ENCODE measurements at regions not wholly inside any gene's neighbourhood (a gene's known extent, or its start where the extent isn't known, plus 50 kb on each side); places are given as distances from the start of the nearest gene placed in this dataset.
"Not testable (repeated sequence)": the region's sequence is repeated elsewhere in the genome, so short reads cannot be mapped to it uniquely, and the experiment has no call there.

DNA sequence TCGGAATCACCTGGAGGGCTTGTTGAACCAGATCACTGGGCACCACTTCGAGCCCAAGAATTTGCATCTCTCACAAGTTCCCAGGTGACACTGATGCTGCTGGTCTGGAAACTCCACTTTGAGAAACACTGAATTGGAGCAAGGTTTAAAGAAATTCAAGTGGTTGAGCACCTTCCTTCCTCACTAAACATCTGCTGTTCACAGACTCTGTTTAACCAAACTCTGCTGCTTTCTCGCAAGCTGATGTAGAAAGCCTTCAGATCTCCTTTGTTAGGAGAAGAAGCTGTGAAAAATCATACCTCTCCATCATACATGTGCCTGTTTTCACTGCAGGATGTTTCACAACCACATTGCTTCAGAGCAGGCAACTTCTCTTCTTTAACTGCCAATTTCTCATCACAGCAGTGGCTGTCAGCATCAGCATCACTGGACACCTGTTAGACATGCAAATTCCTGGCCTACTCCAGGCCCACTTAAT lies 87.5 kb upstream of the TOP1 start:
- DNase-seq = no peak

- DNase-seq = no peak
These were observed 86.6 kb upstream of the TOP1 start for GRCh38 chr20:40942006-40942405.

DNA sequence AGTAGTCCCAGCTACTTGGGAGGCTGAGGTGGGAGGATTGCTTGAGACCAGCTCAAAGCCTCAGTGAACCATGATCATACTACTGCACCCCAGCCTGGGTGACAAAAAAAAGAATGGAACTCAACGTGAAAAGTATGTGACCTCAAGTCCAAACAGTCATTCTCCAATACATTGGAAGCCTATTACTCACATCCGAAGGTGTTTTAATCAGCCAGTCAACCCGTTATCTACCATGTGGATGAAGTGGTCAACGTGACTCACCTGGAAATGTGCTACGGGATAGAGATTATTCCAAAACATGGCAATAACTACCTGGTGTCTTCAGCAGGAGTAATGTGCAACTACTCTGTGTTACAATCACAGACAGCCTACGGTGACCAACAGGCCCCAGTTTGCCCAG lies 85.8 kb upstream of the TOP1 start:
- DNase-seq = no peak

GRCh38 chr20:40943591-40943990 lies 85.0 kb upstream of the TOP1 start:
- DNase-seq = no peak

DNA sequence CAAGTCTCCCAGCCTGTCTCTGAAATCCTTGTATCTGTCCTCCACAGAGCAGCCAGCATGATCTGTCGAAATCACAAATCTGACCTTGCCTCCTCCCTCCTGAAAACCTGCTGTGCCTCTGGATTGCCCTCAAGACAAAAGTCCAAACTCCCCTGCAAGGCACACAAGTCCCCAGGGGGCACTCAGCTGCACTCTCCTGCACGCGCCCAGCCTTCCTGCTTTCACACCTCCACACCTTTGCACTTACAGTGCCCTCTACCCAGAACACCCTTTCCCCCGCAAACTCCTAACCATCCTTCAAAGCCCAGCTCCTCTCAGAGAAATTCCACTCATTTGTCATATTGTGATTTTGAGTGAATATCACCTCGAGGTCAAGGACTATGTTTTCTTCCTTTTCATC lies 83.4 kb upstream of the TOP1 start:
- no peak for DNase-seq

DNA sequence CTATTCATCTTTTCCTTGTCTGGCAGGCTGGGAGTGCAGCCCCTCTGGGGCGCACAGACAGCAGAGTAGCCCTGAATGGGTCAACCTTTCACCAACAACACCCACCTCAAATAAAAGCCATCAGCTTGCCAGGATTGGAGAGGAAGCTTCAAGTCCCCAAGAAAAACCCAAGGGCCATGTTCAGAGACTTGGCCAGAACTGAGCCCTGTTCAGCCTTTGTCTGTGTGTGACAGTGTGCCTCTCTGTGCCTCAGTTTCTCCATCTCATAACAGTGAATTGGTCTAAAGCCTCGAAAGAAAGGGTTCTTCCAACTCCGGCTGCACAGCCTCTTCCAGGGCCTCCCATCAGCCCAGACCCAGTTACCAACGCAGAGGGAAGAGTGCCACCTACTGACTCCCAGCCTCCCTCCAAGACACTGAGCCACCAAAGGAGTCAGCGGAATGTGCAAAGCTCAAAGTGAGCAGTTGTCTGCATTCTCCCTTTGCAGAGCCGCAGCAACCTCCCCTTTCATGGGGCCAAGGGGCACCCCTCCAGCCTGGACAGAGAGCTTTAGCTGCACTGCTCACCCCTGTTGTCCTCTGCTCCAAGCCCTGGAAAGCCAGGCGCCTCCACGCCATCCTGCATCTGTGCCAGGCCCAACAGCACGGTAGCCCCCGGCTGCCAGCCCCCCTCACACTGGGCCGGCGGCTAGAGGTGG lies 82.7 kb upstream of the TOP1 start:
- no peak for DNase-seq

DNA sequence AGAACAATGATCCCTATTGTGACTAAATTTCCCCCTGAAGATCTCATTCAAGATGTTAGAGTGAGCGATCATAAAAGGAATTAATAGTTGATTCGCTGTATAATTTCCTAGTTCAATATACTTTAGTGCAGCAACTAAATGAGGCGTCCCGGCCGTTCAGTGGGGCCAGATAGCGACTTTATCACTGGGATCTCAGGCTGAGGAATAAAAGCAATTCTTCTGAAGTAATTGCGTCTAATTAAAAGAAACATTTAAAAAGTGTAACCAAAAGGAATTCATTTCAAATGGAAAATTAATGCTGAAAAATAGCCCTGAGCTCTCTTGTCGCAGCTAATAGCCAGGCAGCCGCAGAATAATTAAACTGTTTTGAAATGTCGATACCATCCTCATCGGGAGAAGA lies 82.2 kb upstream of the TOP1 start:
- no peak for DNase-seq

DNA sequence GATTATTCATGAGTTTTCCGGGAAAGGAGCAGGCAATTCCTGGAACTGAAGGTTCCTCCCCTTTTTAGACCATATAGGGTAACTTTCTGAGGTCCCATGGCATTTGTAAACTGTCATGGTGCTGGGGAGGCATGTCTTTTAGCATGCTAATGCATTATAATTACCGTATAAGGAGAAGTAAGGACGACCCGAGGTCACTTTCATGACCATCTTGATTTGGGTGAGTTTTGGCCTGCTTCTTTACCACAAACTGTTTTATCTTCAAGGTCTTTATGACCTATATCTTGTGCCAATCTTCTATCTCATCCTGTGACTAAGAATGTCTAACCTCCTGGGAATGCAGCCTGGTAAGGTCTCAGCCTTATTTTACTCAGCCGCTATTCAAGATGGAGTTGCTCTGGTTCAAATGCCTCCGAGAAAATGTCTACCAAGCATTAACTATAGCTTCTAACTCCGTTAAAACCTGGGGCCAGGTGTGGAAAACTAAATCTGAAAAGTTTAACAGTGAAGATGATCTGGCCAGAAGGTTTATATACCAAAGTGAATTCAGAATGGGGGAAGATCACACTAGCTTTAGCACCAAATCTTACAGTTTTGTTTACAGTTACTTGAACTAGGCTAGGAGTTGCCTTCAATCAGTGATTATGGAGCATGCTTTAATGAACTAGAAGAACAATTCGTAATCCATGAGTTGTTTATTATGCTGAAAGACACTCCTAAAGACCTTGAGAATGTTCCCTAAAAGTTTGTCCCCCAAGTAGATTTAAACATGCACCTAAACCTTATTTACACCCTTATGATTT lies 80.0 kb upstream of the TOP1 start:
- DNase-seq = no peak

- no peak for DNase-seq
These were observed 79.3 kb upstream of the TOP1 start for GRCh38 chr20:40949346-40949745.

GRCh38 chr20:40952136-40952535 lies 76.5 kb upstream of the TOP1 start:
- no peak for DNase-seq

DNA sequence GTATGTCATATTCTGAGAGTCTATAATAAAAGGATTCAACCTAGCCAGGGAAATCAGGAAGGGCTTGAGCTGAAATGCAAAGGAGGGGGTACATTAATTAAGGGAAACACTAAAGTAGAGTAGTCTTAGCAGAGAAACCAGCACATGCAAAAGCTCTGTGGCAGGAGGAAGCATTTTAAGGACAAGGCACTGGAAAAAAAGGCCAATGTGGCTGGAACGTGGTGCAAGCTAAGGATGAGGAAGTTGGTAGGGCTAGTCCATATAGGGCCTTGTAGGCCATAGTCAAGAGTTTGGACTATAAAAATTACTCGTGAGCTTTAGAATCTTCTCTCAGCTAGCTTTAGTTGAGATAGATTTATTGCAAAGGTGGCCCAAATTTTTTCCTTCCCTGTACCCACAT lies 75.2 kb upstream of the TOP1 start:
- DNase-seq = no peak

- no peak for DNase-seq
These were observed 74.8 kb upstream of the TOP1 start for GRCh38 chr20:40953856-40954255.

DNA sequence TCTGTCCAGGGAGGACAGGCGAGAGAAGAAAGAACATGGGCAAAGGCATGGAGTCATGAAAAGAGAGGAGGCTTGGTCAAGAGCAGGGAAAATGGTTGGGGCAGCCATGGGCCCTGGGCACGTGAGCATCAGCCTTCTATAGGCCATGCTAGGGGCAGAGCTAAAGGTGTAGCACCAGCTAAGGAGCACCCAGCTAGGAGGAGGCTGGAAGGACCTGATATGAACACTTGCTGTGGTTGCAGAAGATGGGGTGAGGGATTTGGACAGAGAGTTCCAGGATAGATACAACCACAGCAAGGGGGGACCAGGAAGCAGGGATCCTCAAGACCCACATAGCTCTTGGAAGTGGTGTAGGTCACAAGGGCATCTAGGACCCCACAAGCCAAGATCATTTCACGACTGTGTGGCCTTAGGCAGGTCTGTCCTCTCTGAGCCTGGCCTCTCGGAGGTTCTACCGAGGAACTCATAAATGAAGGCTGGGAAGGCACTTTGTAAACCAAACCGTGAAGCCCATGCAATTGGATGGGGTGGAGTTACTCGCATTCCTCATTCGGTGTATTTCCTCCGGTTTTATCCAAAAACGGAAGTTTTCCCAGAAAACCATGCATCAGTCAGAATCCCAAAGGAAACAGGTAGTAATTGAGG lies 74.0 kb upstream of the TOP1 start:
- no peak for DNase-seq

- no peak for DNase-seq
These were observed 73.3 kb upstream of the TOP1 start for GRCh38 chr20:40955326-40955725.

- DNase-seq = not testable (repeated sequence)
These were observed 72.8 kb upstream of the TOP1 start for GRCh38 chr20:40955826-40956225.

DNA sequence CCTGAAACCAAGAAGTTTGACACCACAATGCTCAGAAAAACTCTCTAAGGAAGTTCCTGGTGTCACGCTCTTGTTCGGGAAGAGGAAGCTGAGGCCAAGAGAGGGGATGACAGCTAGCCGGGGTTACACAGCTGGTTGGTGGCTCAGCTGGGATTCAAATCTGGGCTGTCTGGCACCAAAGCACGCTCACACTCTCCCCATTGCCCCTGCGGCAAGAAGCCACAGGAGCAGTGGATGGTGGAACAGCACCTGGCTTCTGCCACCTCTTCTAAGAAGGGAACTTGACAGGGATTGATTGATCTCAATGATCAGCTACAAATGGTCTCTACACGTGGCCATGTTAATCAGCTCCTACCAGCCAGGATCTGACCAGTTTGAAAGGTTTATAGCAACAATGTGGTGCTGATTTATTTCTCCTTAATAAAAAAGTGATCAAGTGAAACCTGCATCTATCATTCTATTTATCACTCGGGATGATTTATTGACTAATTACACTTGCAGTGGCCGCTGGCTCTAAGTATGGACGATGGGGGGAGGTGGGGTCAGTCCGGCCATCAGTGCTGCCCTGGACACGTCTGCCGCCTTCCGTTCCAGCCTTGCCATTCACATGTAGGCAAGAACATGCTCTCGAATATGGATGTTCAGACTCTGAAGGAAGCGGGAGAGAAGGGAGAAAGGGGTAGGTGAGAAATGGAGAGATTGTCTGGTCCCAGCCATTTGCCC lies 71.9 kb upstream of the TOP1 start:
- no peak for DNase-seq

- DNase-seq = no peak
These were observed 71.3 kb upstream of the TOP1 start for GRCh38 chr20:40957265-40957760.

- no peak for DNase-seq
These were observed 70.0 kb upstream of the TOP1 start for GRCh38 chr20:40958598-40958997.

DNA sequence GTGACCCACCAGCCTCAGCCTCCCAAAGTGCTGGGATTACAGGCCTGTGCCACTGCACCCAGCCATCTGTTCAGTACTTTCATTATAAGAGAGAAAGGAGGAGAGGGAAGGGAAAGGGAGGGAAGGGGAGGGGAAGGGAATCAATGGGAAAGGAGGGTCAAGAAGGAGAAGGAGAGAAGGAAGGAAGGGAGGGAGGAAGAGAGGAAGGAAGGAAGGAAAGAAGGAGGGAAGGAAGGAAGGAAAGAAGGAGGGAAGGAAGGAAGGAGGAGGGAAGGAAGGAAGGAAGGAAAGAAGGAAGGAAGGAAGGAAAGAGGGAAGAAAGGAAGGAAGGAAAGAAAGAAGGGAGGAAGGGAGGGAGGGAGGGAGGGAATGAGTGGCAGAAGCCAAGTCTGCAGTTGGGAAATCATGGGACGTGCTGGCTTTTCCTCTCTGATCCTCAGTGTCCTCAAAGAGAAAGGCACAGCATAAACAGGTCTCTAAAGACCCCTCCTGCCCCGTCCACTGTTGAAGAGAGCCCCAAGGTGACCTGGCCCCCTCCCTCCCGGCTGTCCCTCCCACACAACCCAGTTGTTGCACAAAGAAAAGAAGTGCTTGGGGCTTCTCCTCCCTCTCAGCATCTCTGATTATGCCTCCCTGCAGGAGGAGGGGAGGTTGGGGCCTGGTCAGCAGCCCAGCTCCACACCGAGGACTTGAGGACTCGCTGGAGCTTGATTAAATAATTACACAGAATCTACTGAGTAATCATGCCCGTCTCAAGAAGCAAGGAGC lies 69.1 kb upstream of the TOP1 start:
- no peak for DNase-seq

- no peak for DNase-seq
These were observed 68.5 kb upstream of the TOP1 start for GRCh38 chr20:40960101-40960500.

- no peak for DNase-seq
These were observed 68.1 kb upstream of the TOP1 start for GRCh38 chr20:40960521-40960956.

- DNase-seq = no peak
These were observed 67.4 kb upstream of the TOP1 start for GRCh38 chr20:40961176-40961575.

All from activated CD4-positive, alpha-beta T cell treated with anti-CD3 and anti-CD28 coated beads for 1 hour (primary cell).